HepG2 (cell line): ENCODE measurements at regions not wholly inside any gene's neighbourhood (a gene's known extent, or its start where the extent isn't known, plus 50 kb on each side); places are given as distances from the start of the nearest gene placed in this dataset.

Experiments used
- ATAC-seq: fragments of 200-7000 bp; cut with Tn5 transposase; 3 replicates; pipeline ENCODE4 v1.9.1; 2020; ENCODE audit warnings: mild to moderate bottlenecking, moderate library complexity
- BruUV-seq: library from RNA; stranded (reverse); fragments of 400-500 nt; replicated peaks from 2 replicates; lab custom pipeline; 2021; lab: Mats Ljungman, UMichigan
- CTCF ChIA-PET: fragments of 300-600 bp; formaldehyde crosslinking; extraction: SDS; loops from one replicate; lab custom pipeline; 2021; ENCODE audit warnings: low total read pairs, inconsistent platforms, low intra/inter-chr PET ratio; lab: Yijun Ruan, JAX
- POLR2A ChIA-PET: fragments of 350-600 bp; sonication (Branson Sonifier 250); formaldehyde crosslinking; loops from one replicate; lab custom pipeline; 2020; ENCODE audit warnings: antibody characterized with exemption, inconsistent platforms; lab: Yijun Ruan, JAX
- DNase-seq: peaks from one replicate; pipeline ENCODE4 v3.0.0-alpha.2; 2015; ENCODE audit warnings: low spot score
- FAIRE-seq: peaks from 3 replicates; lab custom pipeline; 2011; peaks lifted over from hg19 to GRCh38; lab: Jason Lieb, UNC
- H2AFZ ChIP-seq: one replicate; pipeline ENCODE4 v1.6.1; 2011; ENCODE audit warnings: low read length, inconsistent platforms
- H3K27ac ChIP-seq: fragments of 300-600 bp; 3 replicates; pipeline ENCODE4 v1.8.0; 2011; ENCODE audit warnings: mixed run types, mild to moderate bottlenecking, mixed read lengths, low read length, inconsistent platforms; ENCODE audit not compliant: insufficient read depth; ENCODE audit errors: extremely low read length
- H3K27me3 ChIP-seq, 2 experiments: fragments of 200-600 bp in 1 of 2; 2 replicates in 1 of 2; 3 replicates in 1 of 2; pipeline versions ENCODE4 v1.6.0 to v1.8.0; 2011; ENCODE audit warnings: low read length in 2 of 2, mild to moderate bottlenecking in 2 of 2, moderate library complexity in 2 of 2, inconsistent platforms in 1 of 2; ENCODE audit not compliant: insufficient read depth in 2 of 2, control insufficient read depth in 1 of 2
- H3K36me3 ChIP-seq, 2 experiments: fragments of 200-600 bp in 1 of 2; replicated peaks in 1 of 2; 2 replicates in 1 of 2; 3 replicates in 1 of 2; pipeline versions ENCODE4 v1.5.1 to v1.8.0; 2011; ENCODE audit warnings: low read length in 2 of 2, inconsistent platforms in 1 of 2; ENCODE audit not compliant: insufficient read depth in 2 of 2, control insufficient read depth in 1 of 2
- H3K4me1 ChIP-seq: 2 replicates; pipeline ENCODE4 v1.5.1; 2012; ENCODE audit warnings: low read length, inconsistent platforms; ENCODE audit not compliant: insufficient read depth
- H3K4me2 ChIP-seq: 2 replicates; pipeline ENCODE4 v1.6.0; 2011; ENCODE audit warnings: low read depth, low read length, inconsistent platforms
- H3K4me3 ChIP-seq, 3 experiments: fragments of 200-600 bp in 1 of 3; sonication (generic), shearing (Covaris generic) in 1 of 3; replicated peaks in 1 of 3; 2 replicates each; pipeline ENCODE4 v1.5.1; 2011 to 2016; ENCODE audit warnings: low read length in 3 of 3, inconsistent platforms in 2 of 3, low read depth in 2 of 3, mild to moderate bottlenecking in 2 of 3, control low read depth in 1 of 3, mixed read lengths in 1 of 3; ENCODE audit not compliant: insufficient read depth in 1 of 3
- H3K79me2 ChIP-seq: one replicate; pipeline ENCODE4 v1.6.1; 2011; ENCODE audit warnings: low read length, inconsistent platforms; ENCODE audit not compliant: insufficient read depth
- H3K9ac ChIP-seq: 2 replicates; pipeline ENCODE4 v1.6.0; 2011; ENCODE audit warnings: mild to moderate bottlenecking, low read depth, low read length, inconsistent platforms; ENCODE audit not compliant: insufficient read depth
- H3K9me3 ChIP-seq: 2 replicates; pipeline ENCODE4 v1.5.1; 2012; ENCODE audit warnings: mild to moderate bottlenecking, low read length
- H4K20me1 ChIP-seq: 2 replicates; pipeline ENCODE4 v1.6.0; 2011; ENCODE audit warnings: inconsistent platforms, mild to moderate bottlenecking, low read length, moderate library complexity; ENCODE audit not compliant: insufficient read depth
- ATF6 ChIP-seq: sonication (generic); formaldehyde crosslinking; conservative IDR thresholded peaks from 2 replicates; pipeline ENCODE4 v1.4.0; 2020; ENCODE audit warnings: missing genetic modification reagents
- EED ChIP-seq: sonication (generic); formaldehyde crosslinking; IDR thresholded peaks from 2 replicates; pipeline ENCODE4 v1.5.0; 2020; ENCODE audit warnings: mild to moderate bottlenecking, missing genetic modification reagents
- FOXP4 ChIP-seq: sonication (generic); formaldehyde crosslinking; IDR thresholded peaks from 2 replicates; pipeline ENCODE4 v1.4.0; 2020; ENCODE audit warnings: missing genetic modification reagents
- NPAS2 ChIP-seq: sonication (generic); formaldehyde crosslinking; IDR thresholded peaks from 2 replicates; pipeline ENCODE4 v1.8.0; 2022; ENCODE audit warnings: mild to moderate bottlenecking, missing genetic modification reagents, borderline replicate concordance
- NR2C2 ChIP-seq: sonication (generic); formaldehyde crosslinking; IDR thresholded peaks from 2 replicates; pipeline ENCODE4 v1.4.0; 2020; ENCODE audit warnings: missing genetic modification reagents, mild to moderate bottlenecking, moderate library complexity, borderline replicate concordance
- POLR2AphosphoS5 ChIP-seq: IDR thresholded peaks from 2 replicates; pipeline ENCODE4 v1.6.1; 2012; ENCODE audit warnings: low read depth, low read length
- SRSF4 ChIP-seq: fragments of 200-400 bp; formaldehyde crosslinking; IDR thresholded peaks from one replicate; pipeline ENCODE4 v1.6.1; 2018; ENCODE audit warnings: mild to moderate bottlenecking, low read depth, low read length, moderate library complexity; ENCODE audit not compliant: poor library complexity, severe bottlenecking
- ZNF777 ChIP-seq: sonication (generic); formaldehyde crosslinking; IDR thresholded peaks from 2 replicates; pipeline ENCODE4 v1.4.0; 2020; ENCODE audit warnings: missing genetic modification reagents
- in situ Hi-C: cut with HindIII; loops from 2 replicates; pipeline ENCODE4 v1.10.0; 2017; ENCODE audit warnings: low pct_unique_long_range_greater_than_20kb; ENCODE audit not compliant: extremely low pct_ligation_motif_present
- intact Hi-C: fragments of 100-400 bp; cut with micrococcal nuclease; formaldehyde crosslinking; loops from one replicate; pipeline ENCODE4 v1.10.0; 2022; ENCODE audit not compliant: unreplicated experiment

DNA sequence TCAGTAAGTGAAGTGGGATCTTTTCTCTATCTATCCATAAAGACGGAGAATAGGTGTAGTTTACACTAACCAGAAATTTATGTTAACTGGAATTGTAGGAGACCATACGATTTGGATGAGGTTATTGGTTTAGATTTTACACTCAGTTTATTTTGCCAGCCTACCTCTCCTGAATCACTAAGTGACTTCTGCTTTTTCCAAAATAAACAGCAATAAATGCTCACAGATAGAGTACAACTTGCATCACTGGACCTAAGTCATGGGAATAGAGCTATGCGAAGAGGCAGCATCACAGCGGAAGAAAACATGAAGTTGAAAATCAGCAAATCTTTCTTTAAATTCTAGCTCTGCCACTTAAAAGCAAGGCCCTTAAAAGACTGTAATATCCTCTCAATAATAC lies 781.0 kb downstream of the LIG4 start (continued):
- TF ChIP-seq FOXP4 (CRISPR knock-in tag) (no peak), POLR2AphosphoS5 (no peak), ZNF777 (CRISPR knock-in tag) (no peak), ATF6 (no peak), EED (CRISPR knock-in tag) (no peak), NR2C2 (CRISPR knock-in tag) (no peak), NPAS2 (no peak)

DNA sequence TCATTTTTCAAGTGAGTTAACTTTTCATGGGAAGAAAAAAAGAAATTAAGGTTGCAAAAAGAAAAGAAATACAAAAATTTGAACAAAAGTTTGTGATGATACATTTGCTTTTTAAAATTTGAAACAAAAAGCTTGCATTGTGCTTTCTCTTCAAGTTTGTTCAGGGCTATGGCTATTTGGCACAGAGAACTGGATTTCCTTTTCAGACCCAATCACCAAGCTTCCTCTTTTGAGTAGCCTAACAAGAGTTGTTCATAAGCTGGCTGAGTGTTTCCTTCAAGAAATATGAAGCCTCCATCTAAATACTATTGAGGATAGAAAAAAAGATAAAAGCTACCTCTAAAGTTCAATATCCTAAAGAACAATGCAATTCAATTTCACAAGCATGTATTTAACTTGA lies 787.8 kb downstream of the LIG4 start:
- no peak overlapping the region for H2AFZ ChIP-seq
- H3K4me3 ChIP-seq = no peak overlapping the region
- peaks cover 9% of the 10 kb centered on the region; the same call in 1 of the 2 replicates for H3K9me3 ChIP-seq
- no peaks in the 10 kb centered on the region for H3K36me3 ChIP-seq
- no peak for TF ChIP-seq SRSF4
- ATAC-seq (no peak), FAIRE-seq (no peak), DNase-seq (no peak)
- no peaks in the 10 kb centered on the region for H3K4me1 ChIP-seq
- H3K9ac ChIP-seq = no peak overlapping the region
- POLR2A ChIA-PET = no interaction called here
- intact Hi-C loops = no loop called here
- H3K4me2 ChIP-seq = no peak overlapping the region
- BruUV-seq = no TSS peak
- no peaks in the 10 kb centered on the region for H3K79me2 ChIP-seq
- CTCF ChIA-PET = no interaction called here
- no peaks in the 10 kb centered on the region; a peak in 1 of 5 replicates for H3K27me3 ChIP-seq
- no peak overlapping the region for H3K27ac ChIP-seq
- no peaks in the 10 kb centered on the region for H4K20me1 ChIP-seq
- in situ Hi-C loops = no loop called here
